Fibroblast of villous mesenchyme (primary cell): ENCODE measurements at regions not wholly inside any gene's neighbourhood (a gene's known extent, or its start where the extent isn't known, plus 50 kb on each side); places are given as distances from the start of the nearest gene placed in this dataset.

ENCODE experiments used
- DNase-seq: peaks from one replicate; pipeline ENCODE4 v3.0.0-alpha.2; 2010; ENCODE audit warnings: low read depth
- H3K4me3 ChIP-seq: 2 replicates; pipeline ENCODE4 v1.5.1; 2011; ENCODE audit warnings: low read depth, mild to moderate bottlenecking, low read length
- CTCF ChIP-seq: IDR thresholded peaks from 2 replicates; pipeline ENCODE4 v1.5.1; 2012; ENCODE audit warnings: low read depth, mild to moderate bottlenecking, low read length; ENCODE audit not compliant: insufficient read depth

- DNase-seq: peak; percentile 84
- TF ChIP-seq CTCF: no peak
- H3K4me3 ChIP-seq: no peak overlapping the region
Observed at GRCh38 chr1:94646141-94646643, 104.6 kb upstream of the F3 start.

GRCh38 chr1:94644352-94644751, 102.8 kb upstream of the F3 start:
- no peak overlapping the region for H3K4me3 ChIP-seq
- TF ChIP-seq CTCF: no peak
- DNase-seq: no peak

- H3K4me3 ChIP-seq: no peak overlapping the region
- DNase-seq: no peak
- TF ChIP-seq CTCF: no peak
Observed at GRCh38 chr1:94643819-94644218, 102.3 kb upstream of the F3 start.

GRCh38 chr1:94642617-94643321, 101.2 kb upstream of the F3 start:
- no peak for DNase-seq
- no peak for TF ChIP-seq CTCF
- H3K4me3 ChIP-seq: no peak overlapping the region

- DNase-seq: no peak
- H3K4me3 ChIP-seq: no peak overlapping the region
- TF ChIP-seq CTCF: no peak
Observed at GRCh38 chr1:94641990-94642389, 100.4 kb upstream of the F3 start.

GRCh38 chr1:94640125-94640524, 98.6 kb upstream of the F3 start:
- no peak for DNase-seq
- no peak for TF ChIP-seq CTCF
- no peak overlapping the region for H3K4me3 ChIP-seq

GRCh38 chr1:94637121-94637520, 95.6 kb upstream of the F3 start:
- DNase-seq: no peak
- H3K4me3 ChIP-seq: no peak overlapping the region
- TF ChIP-seq CTCF: no peak
